Dendritic cell treated with granulocyte-macrophage colony-stimulating factor and Interleukin-4, amounts not matched to agents 40 ng/mL and 50 ng/mL, for 4 days (primary cell): ENCODE measurements at regions not wholly inside any gene's neighbourhood (a gene's known extent, or its start where the extent isn't known, plus 50 kb on each side); places are given as distances from the start of the nearest gene placed in this dataset.
"Not testable (repeated sequence)": the region's sequence is repeated elsewhere in the genome, so short reads cannot be mapped to it uniquely, and the experiment has no call there.

Experiments
- H3K27ac Mint-ChIP-seq: one replicate; pipeline ENCODE4 v1.8.0; 2022; ENCODE audit warnings: mild to moderate bottlenecking, mixed read lengths
- H3K27me3 Mint-ChIP-seq: one replicate; pipeline ENCODE4 v1.8.0; 2022; ENCODE audit warnings: mild to moderate bottlenecking, mixed read lengths
- H3K36me3 Mint-ChIP-seq: one replicate; pipeline ENCODE4 v1.8.0; 2022; ENCODE audit warnings: low read depth, mixed read lengths
- H3K4me1 Mint-ChIP-seq: one replicate; pipeline ENCODE4 v1.8.0; 2022; ENCODE audit warnings: low read depth, mixed read lengths
- H3K4me3 Mint-ChIP-seq: one replicate; pipeline ENCODE4 v1.8.0; 2022; ENCODE audit warnings: mild to moderate bottlenecking, moderate library complexity, mixed read lengths
- H3K9me3 Mint-ChIP-seq: one replicate; pipeline ENCODE4 v1.8.0; 2022; ENCODE audit warnings: mixed read lengths
- intact Hi-C: fragments of 100-400 bp; cut with micrococcal nuclease; formaldehyde crosslinking; loops from one replicate; pipeline ENCODE4 v1.15.0; 2022

- Mint-ChIP-seq H3K4me1 (no peaks in the 10 kb centered on the region), H3K4me3 (no peak overlapping the region), H3K9me3 (peaks cover 48% of the 10 kb centered on the region), H3K36me3 (no peaks in the 10 kb centered on the region), H3K27ac (no peak overlapping the region), H3K27me3 (no peaks in the 10 kb centered on the region)
- intact Hi-C loops: no loop called here
Observed at GRCh38 chr13:87536499-87536898, 134.7 kb upstream of the SLITRK5 start.

- Mint-ChIP-seq H3K27me3 (no peaks in the 10 kb centered on the region), H3K9me3 (peaks cover 48% of the 10 kb centered on the region), H3K4me3 (no peak overlapping the region), H3K27ac (no peak overlapping the region), H3K36me3 (no peaks in the 10 kb centered on the region), H3K4me1 (no peaks in the 10 kb centered on the region)
- intact Hi-C loops: no loop called here
Observed at GRCh38 chr13:87536899-87537298, 134.3 kb upstream of the SLITRK5 start.

GRCh38 chr13:87537951-87538350, 133.2 kb upstream of the SLITRK5 start:
- no peak overlapping the region for H3K4me3 Mint-ChIP-seq
- H3K36me3 Mint-ChIP-seq: no peaks in the 10 kb centered on the region
- H3K27me3 Mint-ChIP-seq: no peaks in the 10 kb centered on the region
- intact Hi-C loops: no loop called here
- no peak overlapping the region for H3K27ac Mint-ChIP-seq
- no peaks in the 10 kb centered on the region for H3K4me1 Mint-ChIP-seq
- H3K9me3 Mint-ChIP-seq: peaks cover 47% of the 10 kb centered on the region

- no peak overlapping the region for H3K27ac Mint-ChIP-seq
- no peaks in the 10 kb centered on the region for H3K4me1 Mint-ChIP-seq
- no peaks in the 10 kb centered on the region for H3K27me3 Mint-ChIP-seq
- peaks cover 41% of the 10 kb centered on the region for H3K9me3 Mint-ChIP-seq
- intact Hi-C loops: no loop called here
- H3K36me3 Mint-ChIP-seq: no peaks in the 10 kb centered on the region
- H3K4me3 Mint-ChIP-seq: no peak overlapping the region
Observed at GRCh38 chr13:87538366-87539052, 132.7 kb upstream of the SLITRK5 start.

- Mint-ChIP-seq H3K36me3 (no peaks in the 10 kb centered on the region), H3K4me3 (no peak overlapping the region), H3K27me3 (no peaks in the 10 kb centered on the region), H3K27ac (no peak overlapping the region), H3K9me3 (peaks cover 15% of the 10 kb centered on the region), H3K4me1 (no peaks in the 10 kb centered on the region)
- intact Hi-C loops: no loop called here
Observed at GRCh38 chr13:87553142-87553541, 118.0 kb upstream of the SLITRK5 start.

- no peaks in the 10 kb centered on the region for H3K27me3 Mint-ChIP-seq
- peaks cover 15% of the 10 kb centered on the region for H3K9me3 Mint-ChIP-seq
- intact Hi-C loops: no loop called here
- no peaks in the 10 kb centered on the region for H3K36me3 Mint-ChIP-seq
- no peak overlapping the region for H3K4me3 Mint-ChIP-seq
- no peaks in the 10 kb centered on the region for H3K4me1 Mint-ChIP-seq
- no peak overlapping the region for H3K27ac Mint-ChIP-seq
Observed at GRCh38 chr13:87554045-87554444, 117.1 kb upstream of the SLITRK5 start.

- Mint-ChIP-seq H3K9me3 (peaks cover 39% of the 10 kb centered on the region), H3K4me3 (no peak overlapping the region), H3K4me1 (no peaks in the 10 kb centered on the region), H3K27ac (no peak overlapping the region), H3K27me3 (no peaks in the 10 kb centered on the region), H3K36me3 (no peaks in the 10 kb centered on the region)
- intact Hi-C loops: no loop called here
Observed at GRCh38 chr13:87557788-87558187, 113.4 kb upstream of the SLITRK5 start.

- H3K9me3 Mint-ChIP-seq: peaks cover 48% of the 10 kb centered on the region
- H3K4me1 Mint-ChIP-seq, H3K27me3 Mint-ChIP-seq, H3K27ac Mint-ChIP-seq, intact Hi-C loops, H3K36me3 Mint-ChIP-seq, H3K4me3 Mint-ChIP-seq: not testable (repeated sequence)
Observed at GRCh38 chr13:87561580-87561979, 109.6 kb upstream of the SLITRK5 start.

- no peak overlapping the region for H3K4me3 Mint-ChIP-seq
- intact Hi-C loops: no loop called here
- H3K27me3 Mint-ChIP-seq: no peaks in the 10 kb centered on the region
- H3K9me3 Mint-ChIP-seq: peaks cover 6% of the 10 kb centered on the region
- no peaks in the 10 kb centered on the region for H3K4me1 Mint-ChIP-seq
- H3K36me3 Mint-ChIP-seq: no peaks in the 10 kb centered on the region
- H3K27ac Mint-ChIP-seq: no peak overlapping the region
Observed at GRCh38 chr13:87570669-87571068, 100.5 kb upstream of the SLITRK5 start.

- H3K9me3 Mint-ChIP-seq: peaks cover 39% of the 10 kb centered on the region
- no peaks in the 10 kb centered on the region for H3K4me1 Mint-ChIP-seq
- no peaks in the 10 kb centered on the region for H3K27me3 Mint-ChIP-seq
- intact Hi-C loops: no loop called here
- H3K4me3 Mint-ChIP-seq: no peak overlapping the region
- H3K36me3 Mint-ChIP-seq: no peaks in the 10 kb centered on the region
- no peak overlapping the region for H3K27ac Mint-ChIP-seq
Observed at GRCh38 chr13:87582399-87582798, 88.8 kb upstream of the SLITRK5 start.

GRCh38 chr13:87590518-87590917, 80.7 kb upstream of the SLITRK5 start:
- H3K9me3 Mint-ChIP-seq: peaks cover 39% of the 10 kb centered on the region

GRCh38 chr13:87604437-87604836, 66.7 kb upstream of the SLITRK5 start:
- intact Hi-C loops, H3K27ac Mint-ChIP-seq, H3K36me3 Mint-ChIP-seq, H3K4me1 Mint-ChIP-seq, H3K4me3 Mint-ChIP-seq, H3K27me3 Mint-ChIP-seq: not testable (repeated sequence)
- peaks cover 16% of the 10 kb centered on the region for H3K9me3 Mint-ChIP-seq

More at GRCh38 chr13:87590518-87590917, 80.7 kb upstream of the SLITRK5 start:
- Mint-ChIP-seq H3K36me3 (no peaks in the 10 kb centered on the region), H3K27ac (no peak overlapping the region), H3K4me3 (no peak overlapping the region), H3K4me1 (no peaks in the 10 kb centered on the region), H3K27me3 (no peaks in the 10 kb centered on the region)
- intact Hi-C loops: no loop called here

- Mint-ChIP-seq H3K27ac (no peak overlapping the region), H3K4me3 (no peak overlapping the region)
- intact Hi-C loops: no loop called here
Observed at GRCh38 chr13:87607266-87607665, 63.9 kb upstream of the SLITRK5 start.

GRCh38 chr13:87614276-87614675, 56.9 kb upstream of the SLITRK5 start:
- Mint-ChIP-seq H3K4me1 (no peaks in the 10 kb centered on the region), H3K27ac (no peak overlapping the region), H3K9me3 (peaks cover 11% of the 10 kb centered on the region), H3K4me3 (no peak overlapping the region), H3K27me3 (no peaks in the 10 kb centered on the region), H3K36me3 (no peaks in the 10 kb centered on the region)
- intact Hi-C loops: no loop called here

More at GRCh38 chr13:87607266-87607665, 63.9 kb upstream of the SLITRK5 start:
- H3K36me3 Mint-ChIP-seq: no peaks in the 10 kb centered on the region
- no peaks in the 10 kb centered on the region for H3K4me1 Mint-ChIP-seq
- no peaks in the 10 kb centered on the region for H3K27me3 Mint-ChIP-seq
- H3K9me3 Mint-ChIP-seq: peaks cover 27% of the 10 kb centered on the region
